Stimulated activated CD8-positive, alpha-beta memory T cell treated with anti-CD3 and anti-CD28 coated beads, Interleukin-4, amount 100 ng/mL, for 48 hours (primary cell): ENCODE measurements at regions not wholly inside any gene's neighbourhood (a gene's known extent, or its start where the extent isn't known, plus 50 kb on each side); places are given as distances from the start of the nearest gene placed in this dataset.

Source experiments
- DNase-seq: peaks from one replicate; pipeline ENCODE4 v3.0.0-alpha.2; 2020

- no peak for DNase-seq
Observed at GRCh38 chr2:104046466-104046865, 807.4 kb upstream of the POU3F3 start.

- DNase-seq: no peak
Observed at GRCh38 chr2:104047516-104047915, 806.4 kb upstream of the POU3F3 start.

- DNase-seq: no peak
Observed at GRCh38 chr2:104049438-104049837, 804.5 kb upstream of the POU3F3 start.

GRCh38 chr2:104049981-104050380 is 803.9 kb upstream of the POU3F3 start:
- DNase-seq: no peak

GRCh38 chr2:104050656-104051242 is 803.2 kb upstream of the POU3F3 start:
- DNase-seq: no peak

GRCh38 chr2:104051766-104052165 is 802.1 kb upstream of the POU3F3 start:
- DNase-seq: no peak

GRCh38 chr2:104052356-104052755 is 801.6 kb upstream of the POU3F3 start:
- DNase-seq: no peak

- no peak for DNase-seq
Observed at GRCh38 chr2:104056451-104056850, 797.5 kb upstream of the POU3F3 start.

GRCh38 chr2:104068665-104069064 is 785.2 kb upstream of the POU3F3 start:
- DNase-seq: no peak

- DNase-seq: no peak
Observed at GRCh38 chr2:104077573-104077972, 776.3 kb upstream of the POU3F3 start.

GRCh38 chr2:104078431-104079157 is 775.3 kb upstream of the POU3F3 start:
- no peak for DNase-seq

GRCh38 chr2:104088745-104089144 is 765.2 kb upstream of the POU3F3 start:
- no peak for DNase-seq

GRCh38 chr2:104090407-104090806 is 763.5 kb upstream of the POU3F3 start:
- no peak for DNase-seq

- no peak for DNase-seq
Observed at GRCh38 chr2:104091894-104092293, 762.0 kb upstream of the POU3F3 start.

- DNase-seq: no peak
Observed at GRCh38 chr2:104092886-104093285, 761.0 kb upstream of the POU3F3 start.

GRCh38 chr2:104102615-104103014 is 751.3 kb upstream of the POU3F3 start:
- no peak for DNase-seq

- DNase-seq: no peak
Observed at GRCh38 chr2:104109356-104109755, 744.6 kb upstream of the POU3F3 start.

- no peak for DNase-seq
Observed at GRCh38 chr2:104118889-104119288, 735.0 kb upstream of the POU3F3 start.

GRCh38 chr2:104120171-104120570 is 733.7 kb upstream of the POU3F3 start:
- DNase-seq: no peak

- no peak for DNase-seq
Observed at GRCh38 chr2:104125096-104125495, 728.8 kb upstream of the POU3F3 start.

GRCh38 chr2:104127049-104127770 is 726.7 kb upstream of the POU3F3 start:
- no peak for DNase-seq

GRCh38 chr2:104140361-104140760 is 713.6 kb upstream of the POU3F3 start:
- DNase-seq: no peak

- DNase-seq: no peak
Observed at GRCh38 chr2:104158191-104158590, 695.7 kb upstream of the POU3F3 start.

GRCh38 chr2:104163611-104164130 is 690.2 kb upstream of the POU3F3 start:
- DNase-seq: no peak
